Endothelial cell of umbilical vein (primary cell): ENCODE measurements at regions not wholly inside any gene's neighbourhood (a gene's known extent, or its start where the extent isn't known, plus 50 kb on each side); places are given as distances from the start of the nearest gene placed in this dataset.

Experiments used
- JUN ChIP-seq: IDR thresholded peaks from 2 replicates; pipeline ENCODE4 v1.6.1; 2011; ENCODE audit warnings: borderline replicate concordance, low read depth; ENCODE audit not compliant: insufficient read length, insufficient read depth
- TF ChIP-seq, protein P1 (sequence below), 2 donors: IDR thresholded peaks; 1 replicate in 1 of 2; 2 replicates in 1 of 2; pipeline ENCODE4 v1.5.1; 2011; ENCODE audit warnings: low read length in 2 of 2, mild to moderate bottlenecking in 2 of 2, moderate library complexity in 2 of 2, control low read depth in 1 of 2, inconsistent platforms in 1 of 2, low read depth in 1 of 2; ENCODE audit not compliant: insufficient read depth in 1 of 2; ENCODE audit errors: extremely low read depth in 1 of 2

DNA sequence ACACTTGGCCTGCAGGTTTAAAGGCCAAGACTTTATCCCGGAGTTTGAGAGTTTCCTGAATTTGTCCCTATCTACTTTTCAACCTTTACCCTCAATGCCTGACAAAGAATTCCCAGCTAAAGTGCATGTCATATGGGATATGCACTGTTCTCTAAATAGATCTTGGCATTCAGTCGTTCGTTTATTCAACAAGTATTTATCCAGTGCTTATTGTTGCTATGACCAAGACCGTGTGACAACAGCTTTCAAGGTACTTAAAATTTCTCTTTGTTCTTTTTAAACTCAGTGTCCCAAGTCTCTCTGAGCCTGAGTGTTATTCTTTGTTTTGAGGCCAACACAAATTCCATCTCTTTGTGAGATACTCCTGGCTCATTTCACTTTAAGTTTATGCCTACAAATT, 133.4 kb downstream of the RGPD3 start:
- TF ChIP-seq, protein P1, sequence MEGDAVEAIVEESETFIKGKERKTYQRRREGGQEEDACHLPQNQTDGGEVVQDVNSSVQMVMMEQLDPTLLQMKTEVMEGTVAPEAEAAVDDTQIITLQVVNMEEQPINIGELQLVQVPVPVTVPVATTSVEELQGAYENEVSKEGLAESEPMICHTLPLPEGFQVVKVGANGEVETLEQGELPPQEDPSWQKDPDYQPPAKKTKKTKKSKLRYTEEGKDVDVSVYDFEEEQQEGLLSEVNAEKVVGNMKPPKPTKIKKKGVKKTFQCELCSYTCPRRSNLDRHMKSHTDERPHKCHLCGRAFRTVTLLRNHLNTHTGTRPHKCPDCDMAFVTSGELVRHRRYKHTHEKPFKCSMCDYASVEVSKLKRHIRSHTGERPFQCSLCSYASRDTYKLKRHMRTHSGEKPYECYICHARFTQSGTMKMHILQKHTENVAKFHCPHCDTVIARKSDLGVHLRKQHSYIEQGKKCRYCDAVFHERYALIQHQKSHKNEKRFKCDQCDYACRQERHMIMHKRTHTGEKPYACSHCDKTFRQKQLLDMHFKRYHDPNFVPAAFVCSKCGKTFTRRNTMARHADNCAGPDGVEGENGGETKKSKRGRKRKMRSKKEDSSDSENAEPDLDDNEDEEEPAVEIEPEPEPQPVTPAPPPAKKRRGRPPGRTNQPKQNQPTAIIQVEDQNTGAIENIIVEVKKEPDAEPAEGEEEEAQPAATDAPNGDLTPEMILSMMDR (IDR thresholded peaks at IDR 0.05; ENCODE audit: extremely low read depth in 1 of 2, insufficient read depth in 1 of 2, low read depth in 1 of 2, low read length in 2 of 2) = no peak
- no peak for TF ChIP-seq JUN
